Tibial nerve (tissue), 4 donors: ENCODE measurements at regions not wholly inside any gene's neighbourhood (a gene's known extent, or its start where the extent isn't known, plus 50 kb on each side); places are given as distances from the start of the nearest gene placed in this dataset.

Experiments used
- DNase-seq, 2 donors: peaks; one replicate each; pipeline ENCODE4 v3.0.0-alpha.2; 2019; ENCODE audit warnings: low spot score in 2 of 2
- H3K27ac ChIP-seq, 4 donors: fragments of 200-600 bp; sonication (generic) in 3 of 4; one replicate each; pipeline ENCODE4 v1.5.1; 2017 to 2019; ENCODE audit warnings: mild to moderate bottlenecking in 1 of 4
- H3K27me3 ChIP-seq, 2 donors: fragments of 200-600 bp; sonication (generic) in 1 of 2; one replicate each; pipeline versions ENCODE4 v1.5.1 to v1.6.0; 2017 to 2019
- H3K36me3 ChIP-seq, 3 donors: fragments of 200-600 bp; sonication (generic); one replicate each; pipeline ENCODE4 v1.5.1; 2018 to 2019
- H3K4me1 ChIP-seq, 4 donors: fragments of 200-600 bp; sonication (generic) in 3 of 4; one replicate each; pipeline ENCODE4 v1.5.1; 2017 to 2019
- H3K4me3 ChIP-seq, 4 donors: fragments of 200-600 bp; sonication (generic) in 3 of 4; one replicate each; pipeline ENCODE4 v1.5.1; 2017 to 2019; ENCODE audit warnings: mild to moderate bottlenecking in 1 of 4, moderate library complexity in 1 of 4
- H3K9me3 ChIP-seq, 4 donors: fragments of 200-600 bp; sonication (generic) in 3 of 4; one replicate each; pipeline ENCODE4 v1.5.1; 2017 to 2019
- EP300 ChIP-seq, 2 donors: sonication (generic); formaldehyde crosslinking; IDR thresholded peaks; one replicate each; pipeline ENCODE4 v1.6.1; 2017; ENCODE audit warnings: antibody characterized with exemption in 2 of 2, mild to moderate bottlenecking in 1 of 2
- POLR2A ChIP-seq, 2 donors: fragments of 450-650 bp; IDR thresholded peaks; one replicate each; pipeline ENCODE4 v1.6.1; 2017; ENCODE audit warnings: antibody characterized with exemption in 2 of 2, mild to moderate bottlenecking in 2 of 2, moderate library complexity in 2 of 2
- WGBS, 2 donors: methylation state at CpG; one replicate each; pipeline ENCODE4 v1.1.5; 2018; 5-methylcytosine and 5-hydroxymethylcytosine counted together
- TF ChIP-seq, protein P1 (sequence below), 5 experiments: fragments of 200-600 bp in 3 of 5; fragments of 450-650 bp in 2 of 5; sonication (generic) in 3 of 5; IDR thresholded peaks; one replicate each; pipeline ENCODE4 v1.5.1; 2016 to 2019; ENCODE audit warnings: antibody characterized with exemption in 5 of 5, mild to moderate bottlenecking in 3 of 5, moderate library complexity in 2 of 5

DNA sequence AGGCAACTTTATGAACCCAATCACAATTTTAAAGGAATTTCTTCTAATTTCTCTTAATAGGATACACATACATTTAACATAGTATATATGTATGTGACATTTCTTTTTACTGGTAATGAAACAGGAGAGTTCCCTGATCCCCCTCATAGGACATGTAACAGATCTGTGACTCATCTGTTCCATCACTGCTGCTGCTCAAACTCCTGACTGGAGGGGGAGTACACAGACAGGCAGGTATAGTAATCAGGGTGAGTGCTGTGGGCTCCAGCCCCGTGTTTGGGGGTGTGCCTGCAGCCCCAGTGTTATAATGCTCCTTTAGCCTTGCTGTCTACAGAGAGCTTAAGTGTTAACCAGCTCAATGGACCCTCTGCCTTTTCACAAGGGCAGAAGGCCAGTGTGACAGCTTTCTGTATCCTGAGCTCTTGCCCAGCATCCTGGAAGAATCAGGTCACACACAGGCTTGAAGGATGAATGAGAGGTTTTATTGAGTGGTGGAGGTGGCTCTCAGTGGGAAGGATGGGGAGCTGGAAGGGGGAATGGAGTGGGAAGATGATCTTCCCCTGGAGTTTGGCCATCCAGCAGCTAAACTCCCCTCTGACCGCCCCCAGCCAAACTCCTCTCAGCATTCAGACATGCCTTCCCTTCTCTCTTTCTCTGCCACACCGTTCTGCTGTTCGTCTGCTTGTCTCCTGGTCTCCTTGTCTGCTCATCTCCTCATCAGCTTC lies 161.3 kb downstream of the ZNF608 start:
- WGBS, 2 donors, result 90 to 93% methylated on average over 4 of the region's 4 CpGs
- DNase-seq, result no peak
- TF ChIP-seq EP300 (IDR thresholded peaks at IDR 0.05) (no peak), POLR2A (IDR thresholded peaks at IDR 0.05) (no peak)
- TF ChIP-seq, protein P1, sequence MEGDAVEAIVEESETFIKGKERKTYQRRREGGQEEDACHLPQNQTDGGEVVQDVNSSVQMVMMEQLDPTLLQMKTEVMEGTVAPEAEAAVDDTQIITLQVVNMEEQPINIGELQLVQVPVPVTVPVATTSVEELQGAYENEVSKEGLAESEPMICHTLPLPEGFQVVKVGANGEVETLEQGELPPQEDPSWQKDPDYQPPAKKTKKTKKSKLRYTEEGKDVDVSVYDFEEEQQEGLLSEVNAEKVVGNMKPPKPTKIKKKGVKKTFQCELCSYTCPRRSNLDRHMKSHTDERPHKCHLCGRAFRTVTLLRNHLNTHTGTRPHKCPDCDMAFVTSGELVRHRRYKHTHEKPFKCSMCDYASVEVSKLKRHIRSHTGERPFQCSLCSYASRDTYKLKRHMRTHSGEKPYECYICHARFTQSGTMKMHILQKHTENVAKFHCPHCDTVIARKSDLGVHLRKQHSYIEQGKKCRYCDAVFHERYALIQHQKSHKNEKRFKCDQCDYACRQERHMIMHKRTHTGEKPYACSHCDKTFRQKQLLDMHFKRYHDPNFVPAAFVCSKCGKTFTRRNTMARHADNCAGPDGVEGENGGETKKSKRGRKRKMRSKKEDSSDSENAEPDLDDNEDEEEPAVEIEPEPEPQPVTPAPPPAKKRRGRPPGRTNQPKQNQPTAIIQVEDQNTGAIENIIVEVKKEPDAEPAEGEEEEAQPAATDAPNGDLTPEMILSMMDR (IDR thresholded peaks at IDR 0.05), result no peak

DNA sequence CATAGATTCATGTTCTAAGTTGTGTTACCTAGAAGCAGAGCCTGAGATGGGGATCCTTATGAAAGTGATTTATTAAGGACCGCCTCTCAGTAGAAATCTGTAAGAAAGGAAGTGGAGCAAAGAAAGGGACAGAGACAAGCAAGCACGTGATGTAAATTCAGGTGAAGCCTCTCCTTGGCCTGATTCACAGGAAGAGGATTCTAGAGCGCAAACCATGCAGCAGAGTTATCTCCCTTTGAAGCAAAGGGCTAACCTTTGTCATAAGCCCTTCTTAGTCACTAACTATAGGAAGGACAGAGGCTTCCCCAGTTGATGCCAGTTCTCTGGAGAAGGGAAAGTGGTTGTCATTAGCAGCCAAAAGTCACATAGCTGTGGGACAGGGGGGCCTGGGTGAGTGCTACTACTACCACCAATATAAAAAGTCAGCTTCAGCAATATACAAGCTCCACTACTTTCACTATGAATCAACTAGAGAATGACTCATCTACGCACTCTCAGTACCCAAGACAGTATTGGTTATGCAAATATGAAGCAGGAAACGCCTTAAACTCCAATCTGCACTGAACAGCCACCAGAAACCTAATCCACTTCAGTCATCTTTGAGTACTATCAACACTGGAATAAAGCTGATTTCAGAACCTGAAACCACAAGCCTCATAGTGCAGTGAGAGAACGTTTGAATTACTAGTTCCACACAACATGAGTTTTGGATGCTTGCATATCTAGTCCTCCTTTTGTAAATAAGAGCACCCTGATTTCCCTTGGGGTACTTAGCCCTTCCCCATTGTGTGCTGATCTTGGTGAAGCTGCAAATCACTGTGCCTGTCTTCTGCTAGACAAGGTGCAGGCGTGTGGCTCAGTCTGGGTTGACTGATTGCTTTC lies 162.7 kb downstream of the ZNF608 start:
- no peaks in the 10 kb centered on the region for H3K4me1 ChIP-seq
- 82 to 84% methylated on average over 7 of the region's 7 CpGs for WGBS, 2 donors
- DNase-seq, result no peak

More for the DNA sequence above, 161.3 kb downstream of the ZNF608 start:
- peaks cover 0 to 20% (median 0%) of the 10 kb centered on the region in 4 donors for H3K9me3 ChIP-seq
- H3K4me1 ChIP-seq, result no peaks in the 10 kb centered on the region
- no peak overlapping the region for H3K4me3 ChIP-seq
- H3K27me3 ChIP-seq, result no peaks in the 10 kb centered on the region
- H3K27ac ChIP-seq, result no peak overlapping the region
- no peaks in the 10 kb centered on the region for H3K36me3 ChIP-seq

DNA sequence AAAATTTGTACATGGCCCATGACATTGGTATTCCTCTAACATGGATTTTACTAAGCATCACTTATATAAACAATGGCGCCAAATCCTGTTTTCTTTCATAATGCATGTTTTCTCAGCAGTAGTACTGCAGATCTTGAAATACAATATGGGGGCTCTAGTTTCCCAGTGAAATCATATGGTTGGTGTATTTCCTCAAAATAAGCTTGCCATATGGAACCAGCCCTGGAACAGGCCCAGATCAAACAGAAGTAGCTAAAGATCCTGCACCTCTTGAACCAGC lies 163.9 kb downstream of the ZNF608 start:
- H3K9me3 ChIP-seq, result peaks cover 0 to 20% (median 0%) of the 10 kb centered on the region in 4 donors
- H3K4me3 ChIP-seq, result no peak overlapping the region
- TF ChIP-seq POLR2A (IDR thresholded peaks at IDR 0.05), result no peak
- no peaks in the 10 kb centered on the region for H3K27me3 ChIP-seq
- no peaks in the 10 kb centered on the region for H3K36me3 ChIP-seq
- no peak for DNase-seq
- no peak overlapping the region for H3K27ac ChIP-seq
- WGBS, 2 donors, result 95 to 100% methylated on average over 1 of the region's 1 CpG
- H3K4me1 ChIP-seq, result no peaks in the 10 kb centered on the region

More for the DNA sequence above, 162.7 kb downstream of the ZNF608 start:
- Histone ChIP-seq H3K4me3 (peak overlapping the region in 1 of 4 donors; percentile 9), H3K27me3 (no peaks in the 10 kb centered on the region), H3K36me3 (no peaks in the 10 kb centered on the region), H3K27ac (no peak overlapping the region), H3K9me3 (peaks cover 0 to 20% (median 0%) of the 10 kb centered on the region in 4 donors)
- TF ChIP-seq, protein P1 (IDR thresholded peaks at IDR 0.05), result no peak
- TF ChIP-seq EP300 (IDR thresholded peaks at IDR 0.05) (no peak), POLR2A (IDR thresholded peaks at IDR 0.05) (no peak)

DNA sequence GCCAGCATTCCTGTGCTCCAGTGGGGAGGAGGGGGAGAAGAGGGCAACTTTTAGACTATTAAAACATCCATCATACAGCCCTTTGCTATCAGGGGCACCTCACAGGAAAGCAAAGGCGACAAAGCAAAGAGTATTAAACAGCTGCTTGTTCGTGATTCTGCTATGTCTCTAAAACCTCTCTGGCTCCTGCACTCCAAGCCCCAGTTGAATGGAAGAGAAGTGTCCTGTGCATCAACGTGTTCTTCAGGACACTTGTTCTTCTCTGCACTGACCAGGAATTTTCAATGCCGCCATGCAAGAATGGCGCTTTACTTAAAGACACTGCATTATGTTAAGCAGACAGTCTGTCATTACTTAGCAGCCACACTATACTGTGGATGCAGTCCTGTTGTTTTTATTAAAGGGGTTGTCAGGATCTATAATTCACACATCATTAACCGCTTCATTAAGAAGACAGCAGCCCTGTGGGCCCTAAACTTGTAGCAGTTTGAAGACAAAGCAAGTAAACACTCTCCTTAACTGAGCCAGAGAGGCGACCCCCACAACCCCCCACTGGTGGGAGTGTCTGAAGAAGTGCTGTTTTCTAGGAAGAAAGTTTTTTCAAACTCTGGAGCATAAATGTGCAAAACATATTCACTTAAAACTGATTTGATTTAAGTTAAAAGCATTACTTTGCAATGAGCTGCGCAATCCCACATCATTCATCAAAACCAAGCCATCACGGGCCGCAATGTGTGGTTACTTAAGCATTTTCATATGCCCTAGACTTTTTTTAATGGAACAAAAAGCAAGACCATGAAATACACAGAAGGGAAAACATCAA lies 164.5 kb downstream of the ZNF608 start:
- Histone ChIP-seq H3K4me1 (no peaks in the 10 kb centered on the region), H3K4me3 (no peak overlapping the region), H3K36me3 (no peaks in the 10 kb centered on the region), H3K27me3 (no peaks in the 10 kb centered on the region), H3K9me3 (peaks cover 0 to 20% (median 0%) of the 10 kb centered on the region in 4 donors), H3K27ac (no peak overlapping the region)
- DNase-seq, result no peak
- WGBS, 2 donors, result 90% methylated on average over 10 of the region's 10 CpGs
- no peak for TF ChIP-seq EP300 (IDR thresholded peaks at IDR 0.05)
- TF ChIP-seq, protein P1 (IDR thresholded peaks at IDR 0.05), result no peak
- TF ChIP-seq POLR2A (IDR thresholded peaks at IDR 0.05), result no peak

DNA sequence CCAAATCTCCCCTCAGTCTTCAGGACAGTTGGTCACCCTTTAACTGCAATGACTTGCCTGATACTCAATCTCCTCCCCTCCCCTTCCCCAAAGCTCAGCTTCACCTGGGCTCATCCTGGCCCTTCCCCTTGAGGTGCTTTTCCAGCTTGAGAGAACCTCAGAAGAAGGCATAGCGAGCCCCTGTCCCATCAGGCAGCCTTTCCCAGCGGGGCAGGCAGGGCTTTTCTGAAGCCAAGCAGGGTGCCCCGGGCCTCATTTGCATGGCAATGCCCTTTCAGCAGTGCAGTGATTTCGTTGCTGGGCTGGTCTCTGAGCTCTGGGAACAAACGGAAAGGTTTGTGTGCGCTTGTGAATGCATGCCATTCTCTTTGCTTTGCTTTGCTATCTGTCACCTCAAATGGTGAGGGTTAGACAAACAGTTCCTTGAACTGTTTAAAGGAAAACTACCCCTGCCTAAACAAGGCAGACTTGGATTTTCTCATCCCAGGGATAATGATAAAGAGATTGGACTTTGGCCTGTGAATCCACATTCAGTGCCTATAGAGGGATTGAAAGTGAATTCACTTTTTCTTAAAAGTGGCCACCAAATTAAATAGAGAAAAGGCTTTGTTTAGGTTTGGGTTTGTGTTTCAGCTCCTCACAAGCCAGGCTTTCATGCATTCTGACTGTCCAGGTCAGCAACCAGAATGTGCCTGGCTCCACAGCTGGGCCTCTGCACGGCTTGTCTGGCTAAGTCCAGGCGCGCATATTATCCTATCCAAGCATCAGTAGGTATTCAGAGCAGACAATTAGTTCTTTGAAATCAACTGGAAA lies 165.3 kb downstream of the ZNF608 start:
- TF ChIP-seq EP300 (IDR thresholded peaks at IDR 0.05), result no peak
- no peak for TF ChIP-seq POLR2A (IDR thresholded peaks at IDR 0.05)
- TF ChIP-seq, protein P1 (IDR thresholded peaks at IDR 0.05), result no peak
- no peak for DNase-seq
- 61 to 70% methylated on average over 9 of the region's 9 CpGs for WGBS, 2 donors
- no peaks in the 10 kb centered on the region for H3K4me1 ChIP-seq
- no peak overlapping the region for H3K4me3 ChIP-seq
- no peaks in the 10 kb centered on the region for H3K36me3 ChIP-seq
- H3K27ac ChIP-seq, result no peak overlapping the region
- H3K9me3 ChIP-seq, result peaks cover 0 to 17% (median 0%) of the 10 kb centered on the region in 4 donors
- H3K27me3 ChIP-seq, result no peaks in the 10 kb centered on the region
